ENCODE measurements at regions not wholly inside any gene's neighbourhood (a gene's known extent, or its start where the extent isn't known, plus 50 kb on each side); places are given as distances from the start of the nearest gene placed in this dataset.

- no peak for DNase-seq (ENCODE audit: low spot score)
Measured at GRCh38 chr4:1479454-1479853, 73.2 kb upstream of the NKX1-1 start.

DNA sequence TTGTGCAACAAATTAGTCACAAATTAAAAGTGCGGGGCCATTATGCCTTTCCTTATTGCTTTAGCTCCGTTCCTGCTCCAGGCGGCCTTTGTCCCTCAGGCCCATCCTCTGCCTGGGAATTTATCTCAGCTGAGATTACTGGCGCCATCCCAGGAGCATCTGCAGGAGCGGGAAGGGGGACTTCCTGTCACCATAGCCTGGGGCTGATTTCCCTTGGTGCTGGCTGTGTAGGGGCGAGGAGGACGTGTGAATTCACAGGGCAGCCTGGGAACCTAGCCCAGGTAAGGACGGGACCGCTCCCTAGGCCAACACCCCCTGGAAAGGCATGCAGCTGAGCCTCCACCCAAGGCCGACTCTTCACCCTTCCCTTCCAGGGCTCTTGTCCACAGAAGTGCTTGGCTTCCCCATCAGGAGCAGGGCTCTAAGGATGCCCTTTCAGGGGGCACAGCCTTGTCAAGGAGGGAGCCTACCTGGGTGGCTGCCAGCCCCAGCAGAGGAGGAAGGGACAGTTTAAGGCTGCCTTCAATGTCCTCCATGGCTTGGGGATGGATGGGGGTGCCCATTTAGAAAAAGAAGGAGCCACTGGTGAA, 72.6 kb upstream of the NKX1-1 start:
- no peak for DNase-seq (ENCODE audit: low spot score)

- DNase-seq (ENCODE audit: low spot score) = no peak
Measured at GRCh38 chr4:1477045-1477840, 71.0 kb upstream of the NKX1-1 start.

DNA sequence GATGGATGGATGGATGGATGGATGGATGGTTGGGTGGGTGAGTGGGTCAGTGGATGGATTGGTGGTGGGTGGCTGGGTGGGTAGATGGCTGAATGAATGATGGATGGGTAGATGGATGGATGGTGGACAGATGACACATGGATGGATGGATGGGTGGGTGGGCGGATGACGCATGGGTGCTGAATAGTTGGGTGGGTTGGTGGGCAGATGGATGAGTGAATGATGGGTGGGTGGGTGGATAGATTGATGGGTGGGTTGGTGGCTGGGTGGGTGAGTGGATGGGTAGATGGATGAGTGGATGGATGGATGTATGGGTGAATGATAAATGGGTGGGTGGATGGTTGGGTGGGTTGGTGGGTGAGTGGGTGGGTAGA, 69.9 kb upstream of the NKX1-1 start:
- DNase-seq (ENCODE audit: low spot score) = no peak

GRCh38 chr4:1475277-1476139, 69.3 kb upstream of the NKX1-1 start:
- DNase-seq (ENCODE audit: low spot score) = no peak

- no peak for DNase-seq (ENCODE audit: low spot score)
Measured at GRCh38 chr4:1474126-1475090, 68.2 kb upstream of the NKX1-1 start.

DNA sequence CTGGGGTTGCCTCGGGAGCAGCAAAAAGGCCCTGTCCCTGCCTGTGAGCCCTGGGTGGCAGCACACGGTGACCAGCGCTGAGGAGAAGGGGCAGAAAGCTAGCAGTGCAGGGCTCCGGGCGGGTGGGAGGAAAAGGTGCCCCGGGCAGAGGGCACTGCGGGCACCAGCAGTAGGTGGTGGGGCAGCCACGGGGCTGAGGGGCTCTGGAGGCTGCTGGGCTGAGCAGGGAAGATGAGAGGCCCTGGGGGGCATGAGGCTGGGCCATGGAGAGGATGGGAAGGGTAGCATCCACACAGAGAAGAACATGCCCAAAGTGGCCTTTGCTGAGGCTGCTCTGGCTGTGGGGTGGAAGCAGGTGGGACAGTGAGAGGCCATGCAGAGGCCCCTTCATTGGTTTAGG, 67.5 kb upstream of the NKX1-1 start:
- DNase-seq (ENCODE audit: low spot score) = no peak

DNA sequence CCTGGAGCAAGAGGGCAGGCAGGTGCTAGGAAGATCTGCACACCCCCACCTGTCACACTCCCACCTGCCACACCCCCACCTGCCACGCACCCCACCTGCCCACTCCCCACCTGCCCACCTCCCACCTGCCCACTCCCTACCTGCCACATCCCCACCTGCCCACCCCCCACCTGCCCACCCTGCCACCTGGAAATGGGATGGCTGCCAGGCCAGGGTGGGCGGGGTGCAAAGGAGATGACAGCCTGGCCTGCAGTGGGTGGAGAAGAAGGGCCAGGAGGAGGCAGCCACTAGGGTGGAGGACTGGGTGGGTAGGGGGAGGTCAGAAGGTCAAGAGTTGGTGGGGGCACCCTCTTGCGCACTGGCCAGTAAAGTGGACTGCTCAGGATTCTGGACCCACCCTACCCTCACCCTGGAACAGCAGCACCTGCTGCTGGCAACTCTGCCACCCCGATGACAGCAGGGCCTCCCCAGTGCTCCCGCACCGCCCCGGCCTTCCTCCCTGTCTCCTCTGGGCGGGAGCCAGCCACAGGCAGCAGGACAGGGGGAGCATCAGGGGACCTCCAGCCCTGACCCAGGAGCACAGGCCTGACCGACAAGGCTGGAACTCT, 66.8 kb upstream of the NKX1-1 start:
- no peak for DNase-seq (ENCODE audit: low spot score)

GRCh38 chr4:1472148-1472797, 66.0 kb upstream of the NKX1-1 start:
- DNase-seq (ENCODE audit: low spot score) = no peak

DNA sequence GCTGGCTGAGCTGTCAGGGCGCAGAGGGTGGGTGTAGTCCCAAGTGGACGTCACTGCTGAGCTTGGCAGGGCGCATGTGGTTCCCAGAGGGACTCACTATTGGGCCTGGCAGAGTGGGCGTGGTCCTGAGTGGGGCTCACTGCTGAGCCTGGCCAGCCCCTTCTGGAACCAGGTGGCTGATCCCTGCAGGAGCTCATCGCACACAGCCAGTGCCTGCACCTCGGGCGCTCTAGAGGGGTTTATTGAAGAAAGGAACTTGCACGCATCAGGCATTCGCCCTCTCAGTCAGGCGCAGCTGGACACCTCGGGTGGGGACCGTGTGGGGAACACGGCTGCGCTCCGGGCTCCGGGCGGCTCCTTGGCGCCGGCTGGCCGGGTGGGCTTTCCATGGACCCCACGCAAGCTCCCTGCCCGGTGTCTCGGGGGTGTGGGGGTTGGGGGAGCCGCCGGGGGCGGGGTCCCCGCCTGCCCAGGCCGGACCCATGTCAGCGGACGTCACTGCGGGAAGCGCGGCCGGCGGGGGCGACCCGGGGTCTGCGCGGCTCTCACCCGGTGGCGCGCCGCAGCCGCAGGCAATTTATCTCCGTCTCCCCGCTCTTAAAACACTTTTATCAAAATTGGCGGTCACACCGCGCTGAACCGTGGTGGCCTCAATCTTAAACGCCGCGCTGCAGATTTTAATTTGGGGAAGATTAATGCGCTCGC, 65.4 kb upstream of the NKX1-1 start:
- DNase-seq (ENCODE audit: low spot score) = no peak

DNA sequence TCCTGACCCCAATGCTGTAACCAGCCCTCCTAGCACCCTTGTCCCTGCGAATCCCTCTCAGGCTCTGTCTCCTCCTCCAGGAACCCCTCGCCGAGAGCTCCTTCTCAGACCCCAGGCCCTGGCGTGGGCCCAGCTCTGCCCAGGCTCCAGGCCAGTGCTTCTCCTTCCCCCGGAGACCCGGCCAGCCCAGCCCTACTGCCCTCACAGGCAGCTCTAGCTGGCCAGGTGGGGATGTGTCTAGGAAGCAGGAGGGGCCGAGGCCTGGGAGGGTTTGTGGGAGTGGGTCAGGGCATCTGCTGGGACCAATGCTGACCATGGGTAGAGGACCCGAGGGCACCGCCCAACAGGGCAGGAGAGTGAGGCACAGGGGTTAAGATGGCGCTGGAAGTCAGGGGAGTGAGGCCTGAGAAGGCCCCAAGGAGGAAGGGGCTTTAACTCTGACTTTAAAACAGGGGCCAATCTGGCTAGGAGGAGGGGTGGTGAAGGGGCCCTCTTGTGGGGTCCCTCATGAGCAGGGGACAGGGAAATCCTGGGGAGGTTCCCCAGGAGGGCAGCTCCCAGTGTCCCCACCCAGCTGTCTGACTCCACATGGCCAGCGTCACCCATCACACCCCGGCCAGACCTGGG, 64.7 kb upstream of the NKX1-1 start:
- no peak for DNase-seq (ENCODE audit: low spot score)

GRCh38 chr4:1470393-1470670, 64.1 kb upstream of the NKX1-1 start:
- DNase-seq (ENCODE audit: low spot score) = no peak

DNA sequence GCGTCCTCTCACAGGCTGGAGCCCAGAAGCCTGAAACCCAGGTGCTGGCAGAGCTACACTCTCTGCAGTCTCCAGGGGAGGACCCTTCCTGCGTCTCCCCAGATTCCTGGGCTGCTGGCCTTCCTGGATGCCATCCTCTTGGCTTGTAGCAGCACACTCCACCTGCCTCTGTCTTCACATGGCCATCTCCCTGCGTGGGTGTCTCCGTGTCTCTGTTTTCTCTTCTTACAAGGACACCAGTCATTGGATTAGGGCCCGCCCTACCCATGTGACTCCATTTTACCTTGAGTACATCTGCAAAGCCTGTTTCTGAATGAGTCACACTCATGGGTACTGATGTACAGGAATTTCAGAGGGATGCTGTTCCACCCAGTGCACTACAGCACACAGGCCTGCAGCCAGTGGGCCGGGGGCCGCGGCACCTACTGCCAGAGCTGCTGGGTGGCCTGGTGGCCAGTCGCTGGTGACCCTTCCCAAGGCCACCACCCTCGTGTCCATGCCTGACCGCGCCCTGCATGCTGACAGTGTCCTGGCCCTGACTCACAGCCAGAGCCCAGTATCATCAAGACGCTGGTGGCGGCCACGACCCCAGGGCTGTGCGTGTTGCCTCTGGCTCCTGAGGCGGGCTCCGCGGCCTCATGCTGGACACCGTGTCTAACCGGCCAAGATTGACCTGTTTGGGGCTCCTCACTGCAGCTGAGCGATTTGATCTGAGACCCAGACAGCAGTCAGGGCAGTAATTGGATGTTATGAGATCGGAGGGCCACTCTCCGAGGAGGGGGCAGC, 63.6 kb upstream of the NKX1-1 start:
- no peak for DNase-seq (ENCODE audit: low spot score)

DNA sequence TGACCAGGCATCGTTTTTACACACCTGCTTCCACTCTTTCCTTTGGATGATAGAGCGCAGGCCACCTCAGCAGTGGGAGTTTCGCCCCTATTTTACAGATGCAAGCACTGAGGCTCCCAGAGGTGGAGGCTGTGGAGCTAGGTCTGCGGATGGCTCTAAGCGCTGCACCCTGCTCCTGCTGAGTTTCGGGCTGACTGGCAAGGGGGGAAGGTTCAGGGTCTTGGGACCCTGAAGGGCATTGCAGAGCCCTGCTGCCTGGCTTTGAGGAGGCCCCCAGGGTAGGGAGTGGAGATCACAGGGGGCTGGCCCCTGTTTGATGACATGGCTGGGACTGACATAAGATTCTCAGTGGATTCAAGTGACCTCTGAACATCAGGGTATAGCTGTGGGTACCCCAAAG, 62.8 kb upstream of the NKX1-1 start:
- no peak for DNase-seq (ENCODE audit: low spot score)

- no peak for DNase-seq (ENCODE audit: low spot score)
Measured at GRCh38 chr4:1467581-1468458, 61.6 kb upstream of the NKX1-1 start.

DNA sequence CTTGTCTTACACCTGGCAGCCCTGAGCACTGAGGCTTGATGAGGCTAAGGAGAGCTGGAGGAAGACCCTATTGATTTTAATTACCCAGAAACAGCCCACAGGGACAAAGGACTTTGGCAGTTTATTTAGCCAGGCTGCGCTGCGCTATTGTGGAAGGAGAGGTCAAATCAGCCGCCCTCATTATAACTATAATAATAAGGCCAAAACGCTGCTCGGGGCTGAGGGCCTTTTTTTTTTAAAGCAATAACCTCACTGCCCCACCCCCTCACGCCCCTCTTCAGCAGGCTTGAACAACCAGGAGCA, 60.6 kb upstream of the NKX1-1 start:
- no peak for DNase-seq (ENCODE audit: low spot score)

DNA sequence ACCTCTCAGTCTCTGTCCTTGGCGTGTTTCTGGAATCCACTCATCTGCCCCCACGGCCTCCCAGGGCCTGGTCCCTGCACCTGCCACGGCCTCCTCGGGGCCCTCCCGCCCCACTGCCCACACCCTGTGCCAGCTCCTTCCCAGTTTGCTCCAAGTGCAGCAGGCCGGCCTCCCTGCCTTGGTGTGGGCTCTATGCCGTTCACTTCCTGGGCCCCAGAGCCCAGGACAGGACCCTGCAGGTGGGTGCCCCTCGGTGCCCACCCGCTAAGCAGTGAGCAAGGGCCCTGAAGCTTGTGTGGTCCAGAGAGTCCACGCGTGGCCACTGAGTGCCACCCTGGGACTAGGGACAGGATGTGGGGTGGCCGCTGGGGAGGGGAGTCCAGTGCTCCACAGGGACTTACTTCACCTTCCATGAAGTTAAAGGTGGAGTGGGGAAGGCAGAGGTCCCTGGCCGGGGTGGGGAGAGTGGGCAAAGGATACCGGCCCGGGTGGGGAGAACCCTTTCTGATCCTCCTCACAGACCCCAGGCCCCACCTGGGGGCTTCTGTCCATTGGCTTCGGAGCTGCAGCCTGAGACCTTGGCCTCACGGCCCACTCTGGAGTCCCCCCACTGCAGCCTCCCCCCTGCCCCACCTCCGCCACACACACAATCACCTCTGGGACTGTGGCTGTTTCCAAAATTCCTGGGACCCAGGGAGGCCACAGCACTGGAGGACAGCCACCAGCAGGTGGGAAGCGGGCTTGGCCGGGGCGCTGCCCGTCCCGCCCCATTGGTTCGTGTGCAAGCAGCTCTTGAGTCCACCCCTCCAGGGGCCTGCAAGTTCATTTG, 60.0 kb upstream of the NKX1-1 start:
- DNase-seq (ENCODE audit: low spot score) = no peak
